ENCODE measurements at regions not wholly inside any gene's neighbourhood (a gene's known extent, or its start where the extent isn't known, plus 50 kb on each side); places are given as distances from the start of the nearest gene placed in this dataset.

DNA sequence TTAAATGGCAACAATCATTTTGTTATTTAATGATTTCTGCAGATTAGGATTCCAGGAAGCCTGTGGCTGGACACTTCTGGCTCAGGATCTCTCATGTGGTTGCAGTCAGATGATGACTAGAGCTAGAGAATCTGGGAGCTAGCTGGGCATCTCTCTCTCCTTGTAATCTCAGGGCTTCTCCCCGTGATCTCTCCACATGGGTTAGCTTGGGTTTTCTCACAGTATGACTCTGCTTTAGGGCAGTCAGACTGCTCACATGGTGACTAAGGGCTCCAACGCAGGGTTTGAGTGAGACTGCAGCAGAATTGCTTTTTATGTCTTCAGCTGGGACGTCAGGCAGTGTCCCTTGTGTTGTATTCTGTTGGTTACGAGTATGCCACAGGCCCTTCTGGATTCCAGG lies 361.4 kb downstream of the CBLL2 start:
- TF ChIP-seq, protein P1, sequence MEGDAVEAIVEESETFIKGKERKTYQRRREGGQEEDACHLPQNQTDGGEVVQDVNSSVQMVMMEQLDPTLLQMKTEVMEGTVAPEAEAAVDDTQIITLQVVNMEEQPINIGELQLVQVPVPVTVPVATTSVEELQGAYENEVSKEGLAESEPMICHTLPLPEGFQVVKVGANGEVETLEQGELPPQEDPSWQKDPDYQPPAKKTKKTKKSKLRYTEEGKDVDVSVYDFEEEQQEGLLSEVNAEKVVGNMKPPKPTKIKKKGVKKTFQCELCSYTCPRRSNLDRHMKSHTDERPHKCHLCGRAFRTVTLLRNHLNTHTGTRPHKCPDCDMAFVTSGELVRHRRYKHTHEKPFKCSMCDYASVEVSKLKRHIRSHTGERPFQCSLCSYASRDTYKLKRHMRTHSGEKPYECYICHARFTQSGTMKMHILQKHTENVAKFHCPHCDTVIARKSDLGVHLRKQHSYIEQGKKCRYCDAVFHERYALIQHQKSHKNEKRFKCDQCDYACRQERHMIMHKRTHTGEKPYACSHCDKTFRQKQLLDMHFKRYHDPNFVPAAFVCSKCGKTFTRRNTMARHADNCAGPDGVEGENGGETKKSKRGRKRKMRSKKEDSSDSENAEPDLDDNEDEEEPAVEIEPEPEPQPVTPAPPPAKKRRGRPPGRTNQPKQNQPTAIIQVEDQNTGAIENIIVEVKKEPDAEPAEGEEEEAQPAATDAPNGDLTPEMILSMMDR (IDR thresholded peaks at IDR 0.05; ENCODE audit: insufficient read depth, low read depth, low read length): no peak
- no peak for TF ChIP-seq EZH2 (IDR thresholded peaks at IDR 0.05; ENCODE audit: insufficient read depth, low read length)

All from astrocyte (in vitro differentiated cells and primary cell).